Karpas-422 (cell line): ENCODE measurements at regions not wholly inside any gene's neighbourhood (a gene's known extent, or its start where the extent isn't known, plus 50 kb on each side); places are given as distances from the start of the nearest gene placed in this dataset.
"Not testable (repeated sequence)": the region's sequence is repeated elsewhere in the genome, so short reads cannot be mapped to it uniquely, and the experiment has no call there.

Experiments used
- DNase-seq: peaks from one replicate; pipeline ENCODE4 v3.0.0-alpha.2; 2015
- H2AFZ ChIP-seq: fragments of 200-600 bp; sonication (generic); 2 replicates; pipeline ENCODE4 v1.6.1; 2014; ENCODE audit warnings: antibody characterized with exemption, low read length, mixed read lengths
- H3K27ac ChIP-seq: fragments of 200-600 bp; sonication (generic); 2 replicates; pipeline ENCODE4 v1.5.1; 2014; ENCODE audit warnings: mild to moderate bottlenecking, low read length, moderate library complexity
- H3K27me3 ChIP-seq: fragments of 200-600 bp; sonication (generic); 2 replicates; pipeline ENCODE4 v1.6.1; 2014; ENCODE audit warnings: low read length, mixed read lengths
- H3K36me3 ChIP-seq: fragments of 200-600 bp; sonication (generic); 2 replicates; pipeline ENCODE4 v1.6.1; 2014; ENCODE audit warnings: low read length, mixed read lengths; ENCODE audit not compliant: insufficient read depth
- H3K4me1 ChIP-seq: fragments of 200-600 bp; sonication (generic); 2 replicates; pipeline ENCODE4 v1.6.1; 2014; ENCODE audit warnings: mild to moderate bottlenecking, low read length, mixed read lengths
- H3K4me2 ChIP-seq: fragments of 200-600 bp; sonication (generic); 2 replicates; pipeline ENCODE4 v1.6.1; 2014; ENCODE audit warnings: low read length, low read depth, mild to moderate bottlenecking; ENCODE audit not compliant: poor library complexity, severe bottlenecking
- H3K4me3 ChIP-seq: fragments of 200-600 bp; sonication (generic); 2 replicates; pipeline ENCODE4 v1.5.1; 2014; ENCODE audit warnings: mild to moderate bottlenecking, antibody characterized with exemption, low read length, mixed read lengths
- H3K79me2 ChIP-seq: fragments of 200-600 bp; sonication (generic); 2 replicates; pipeline ENCODE4 v1.6.1; 2014; ENCODE audit warnings: mild to moderate bottlenecking, low read length, mixed read lengths
- H3K9ac ChIP-seq: fragments of 200-600 bp; sonication (generic); 2 replicates; pipeline ENCODE4 v1.6.0; 2014; ENCODE audit warnings: low read length
- H3K9me2 ChIP-seq: fragments of 200-600 bp; sonication (generic), shearing (Covaris generic); replicated peaks from 2 replicates; pipeline ENCODE4 v1.6.0; 2014; ENCODE audit warnings: mild to moderate bottlenecking, low read length, moderate library complexity; ENCODE audit not compliant: insufficient read depth
- H3K9me3 ChIP-seq: fragments of 300-700, 200-600 bp; sonication (generic); 2 replicates; pipeline ENCODE4 v1.6.1; 2014; ENCODE audit warnings: low read length, mixed read lengths
- H4K20me1 ChIP-seq: fragments of 200-600 bp; sonication (generic); 2 replicates; pipeline ENCODE4 v1.6.1; 2014; ENCODE audit warnings: mild to moderate bottlenecking, antibody characterized with exemption, low read length, low read depth; ENCODE audit not compliant: insufficient read depth

DNA sequence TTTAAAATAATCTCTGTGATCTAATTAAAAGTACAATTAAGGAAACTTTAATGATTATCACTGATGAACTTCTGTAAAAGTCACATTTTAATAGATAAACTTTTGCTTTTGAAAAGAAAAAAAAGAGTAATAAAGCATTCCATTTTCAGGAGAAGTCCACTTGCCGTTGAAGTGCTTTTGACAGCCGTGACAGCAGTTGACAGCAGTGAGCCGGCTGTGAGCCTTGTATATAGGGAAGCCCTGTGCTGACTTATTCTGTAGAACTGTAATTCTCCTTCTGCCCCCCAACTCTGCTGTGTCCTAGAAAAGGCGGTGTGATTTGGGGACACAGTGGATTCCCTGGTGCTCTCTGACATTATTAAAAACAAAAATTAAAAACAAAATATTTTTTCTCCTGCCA is 78.0 kb downstream of the POM121L12 start:
- H3K4me1 ChIP-seq, result no peaks in the 10 kb centered on the region
- H3K36me3 ChIP-seq, result no peaks in the 10 kb centered on the region
- H3K4me2 ChIP-seq, result no peak overlapping the region
- DNase-seq, result no peak
- no peaks in the 10 kb centered on the region for H4K20me1 ChIP-seq
- peaks cover 3% of the 10 kb centered on the region for H3K9me3 ChIP-seq
- no peaks in the 10 kb centered on the region for H3K79me2 ChIP-seq
- H3K9ac ChIP-seq, result no peak overlapping the region
- no peaks in the 10 kb centered on the region for H3K27me3 ChIP-seq
- H2AFZ ChIP-seq, result no peak overlapping the region
- no peak overlapping the region for H3K27ac ChIP-seq
- H3K9me2 ChIP-seq, result no peaks in the 10 kb centered on the region
- no peak overlapping the region for H3K4me3 ChIP-seq

DNA sequence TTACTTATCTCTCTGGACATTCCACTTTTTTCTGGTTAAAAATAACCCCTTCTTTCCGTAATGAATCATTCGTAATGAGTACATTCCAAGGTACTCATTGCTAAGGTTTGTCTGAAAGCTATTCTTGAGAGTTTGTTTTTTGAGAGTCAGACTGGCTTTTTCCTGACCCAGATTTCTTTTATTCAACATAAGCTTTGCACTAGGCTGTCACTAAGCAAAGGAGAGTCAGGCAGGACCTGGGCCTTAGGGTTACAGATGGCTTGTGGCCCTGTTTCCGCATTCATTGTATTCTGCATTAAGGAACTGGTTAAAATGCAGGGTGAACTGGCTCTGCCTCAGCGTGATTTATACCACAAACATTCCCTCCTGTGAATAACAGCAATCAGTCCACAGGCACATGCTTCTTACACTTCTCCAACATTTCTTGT is 84.1 kb downstream of the POM121L12 start:
- no peak overlapping the region for H2AFZ ChIP-seq
- no peaks in the 10 kb centered on the region for H3K27me3 ChIP-seq
- H3K9ac ChIP-seq, result no peak overlapping the region
- H3K4me3 ChIP-seq, result no peak overlapping the region
- H3K9me2 ChIP-seq, result no peaks in the 10 kb centered on the region
- no peaks in the 10 kb centered on the region for H3K4me1 ChIP-seq
- no peak overlapping the region for H3K27ac ChIP-seq
- no peaks in the 10 kb centered on the region for H3K79me2 ChIP-seq
- H3K9me3 ChIP-seq, result peaks cover 6% of the 10 kb centered on the region
- DNase-seq, result no peak
- no peak overlapping the region for H3K4me2 ChIP-seq
- no peaks in the 10 kb centered on the region for H3K36me3 ChIP-seq
- no peaks in the 10 kb centered on the region for H4K20me1 ChIP-seq

DNA sequence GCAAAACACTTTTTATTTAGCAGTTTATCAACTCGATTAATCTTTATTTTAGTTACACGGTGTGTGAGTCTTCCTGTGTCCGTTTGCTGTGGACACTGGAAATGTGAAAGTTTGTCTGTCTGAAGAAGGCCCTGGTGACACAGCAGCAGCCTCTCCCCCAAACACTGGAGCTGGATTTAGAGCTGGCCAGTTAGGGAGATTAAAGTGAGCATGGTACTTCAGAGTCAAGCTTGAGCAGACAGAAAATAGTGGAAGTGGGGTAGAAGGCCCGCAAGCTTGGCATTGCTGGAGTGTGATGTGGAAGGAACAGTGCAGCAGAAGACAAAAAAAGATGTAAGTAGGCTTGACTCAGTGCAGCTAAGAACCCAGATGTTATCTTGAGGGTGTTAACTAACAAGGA is 85.9 kb downstream of the POM121L12 start:
- Histone ChIP-seq H4K20me1 (no peaks in the 10 kb centered on the region), H3K4me2 (no peak overlapping the region), H3K4me1 (no peaks in the 10 kb centered on the region), H2AFZ (no peak overlapping the region), H3K9me2 (no peaks in the 10 kb centered on the region), H3K27me3 (no peaks in the 10 kb centered on the region), H3K9me3 (peaks cover 6% of the 10 kb centered on the region), H3K79me2 (no peaks in the 10 kb centered on the region), H3K27ac (no peak overlapping the region), H3K4me3 (no peak overlapping the region), H3K36me3 (no peaks in the 10 kb centered on the region), H3K9ac (no peak overlapping the region)
- DNase-seq, result no peak

DNA sequence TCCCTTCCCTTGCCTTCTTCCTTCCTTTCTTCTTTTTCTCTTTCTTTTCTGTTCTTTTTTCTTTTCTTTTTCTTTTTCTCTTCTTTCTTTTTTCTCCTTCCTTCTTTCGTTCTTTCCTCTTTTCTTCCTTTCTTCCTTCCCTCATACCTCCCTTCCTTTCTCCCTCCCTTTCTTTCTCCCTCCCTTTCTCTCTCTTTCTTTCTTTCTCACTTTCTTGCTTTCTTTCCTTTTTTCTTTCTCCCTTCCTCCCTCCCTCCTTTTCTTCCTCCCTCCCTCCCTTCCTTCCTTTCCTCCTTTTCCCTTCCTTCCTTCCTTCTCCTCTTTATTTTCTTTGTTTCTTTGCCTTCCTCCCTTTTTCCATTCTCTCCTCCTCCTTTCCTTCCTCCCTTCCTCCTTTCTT is 96.3 kb downstream of the POM121L12 start:
- Histone ChIP-seq H3K9ac (no peak overlapping the region), H3K79me2 (no peaks in the 10 kb centered on the region), H3K4me1 (no peaks in the 10 kb centered on the region), H3K4me3 (no peak overlapping the region), H3K9me2 (no peaks in the 10 kb centered on the region), H3K27me3 (no peaks in the 10 kb centered on the region), H3K4me2 (no peak overlapping the region), H2AFZ (no peak overlapping the region), H4K20me1 (no peaks in the 10 kb centered on the region), H3K9me3 (no peaks in the 10 kb centered on the region), H3K36me3 (no peaks in the 10 kb centered on the region), H3K27ac (no peak overlapping the region)
- no peak for DNase-seq

DNA sequence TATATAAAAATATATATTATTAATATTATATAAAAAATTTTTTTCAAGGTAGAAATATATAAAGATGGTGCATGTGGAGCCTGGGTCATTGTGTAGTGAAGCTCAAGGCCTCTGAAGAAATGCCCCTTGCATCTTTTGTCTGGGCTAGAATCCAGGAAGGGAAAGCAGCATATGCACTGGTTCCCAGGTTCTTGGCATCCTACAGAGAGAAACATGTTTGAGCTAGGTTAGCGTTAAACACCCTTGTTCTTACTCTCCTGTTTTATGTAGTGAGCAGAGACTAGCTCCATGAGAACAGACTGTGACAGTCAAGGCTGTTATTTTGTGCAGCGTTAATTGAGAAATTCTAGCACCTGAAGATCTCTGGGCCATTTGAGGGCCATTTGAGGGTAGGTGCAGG is 116.1 kb downstream of the POM121L12 start:
- Histone ChIP-seq H3K4me3 (no peak overlapping the region), H3K27ac (no peak overlapping the region), H2AFZ (no peak overlapping the region)

DNA sequence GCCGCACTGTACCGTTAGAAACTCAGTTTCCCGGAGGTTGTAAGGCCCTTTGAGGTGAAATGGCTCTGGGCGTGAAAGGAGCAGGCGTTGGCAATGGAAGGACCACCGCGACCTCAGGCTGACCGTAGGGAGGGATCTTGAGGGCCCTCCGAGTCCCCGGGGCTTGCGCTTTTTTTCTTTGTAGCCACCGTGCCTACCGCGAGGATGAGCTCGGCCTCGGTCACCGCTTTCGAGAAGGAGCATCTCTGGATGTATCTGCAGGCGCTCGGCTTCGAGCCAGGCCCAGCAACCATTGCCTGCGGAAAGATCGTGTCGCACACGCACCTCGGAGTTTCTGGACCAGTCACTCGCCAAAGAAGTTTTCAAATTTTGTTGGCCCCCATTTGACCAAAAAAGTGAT is 151.8 kb downstream of the POM121L12 start:
- H3K9me3 ChIP-seq, result peaks cover 18% of the 10 kb centered on the region
- not testable (repeated sequence) for H4K20me1 ChIP-seq, H2AFZ ChIP-seq, H3K36me3 ChIP-seq, H3K27ac ChIP-seq, H3K4me3 ChIP-seq, H3K27me3 ChIP-seq, H3K79me2 ChIP-seq, DNase-seq, H3K9me2 ChIP-seq, H3K4me2 ChIP-seq, H3K4me1 ChIP-seq, H3K9ac ChIP-seq

More for the DNA sequence above, 116.1 kb downstream of the POM121L12 start:
- Histone ChIP-seq H3K27me3 (no peaks in the 10 kb centered on the region), H3K9me3 (peaks cover 12% of the 10 kb centered on the region), H3K9ac (no peak overlapping the region), H3K79me2 (no peaks in the 10 kb centered on the region), H3K9me2 (no peaks in the 10 kb centered on the region), H3K4me2 (no peak overlapping the region), H3K36me3 (no peaks in the 10 kb centered on the region), H4K20me1 (no peaks in the 10 kb centered on the region), H3K4me1 (no peaks in the 10 kb centered on the region)
- no peak for DNase-seq

DNA sequence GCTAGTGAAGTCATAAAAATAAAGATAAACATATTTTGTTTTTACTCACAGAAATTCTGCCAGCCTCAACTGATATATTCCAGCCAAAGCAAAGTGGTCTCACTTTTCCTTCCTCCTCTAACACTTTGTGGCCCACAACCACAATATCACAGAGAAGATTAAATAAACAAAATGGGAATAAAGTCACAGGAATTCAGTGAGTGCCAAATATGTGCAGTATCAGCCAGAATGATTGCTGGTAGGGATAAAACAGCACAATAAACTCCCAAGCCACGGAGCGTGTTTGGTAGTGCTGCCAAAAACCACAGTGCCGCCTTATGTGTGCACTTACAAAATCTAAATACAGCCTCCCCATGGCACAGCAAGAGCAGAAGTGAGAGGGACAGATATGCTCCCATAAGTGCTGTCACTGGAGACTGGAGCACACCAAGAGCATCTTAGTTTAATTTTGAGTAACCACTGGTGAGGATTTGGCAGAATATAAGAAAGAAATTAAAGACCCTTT is 155.8 kb downstream of the POM121L12 start:
- peaks cover 21% of the 10 kb centered on the region for H3K9me3 ChIP-seq
- no peak for DNase-seq

DNA sequence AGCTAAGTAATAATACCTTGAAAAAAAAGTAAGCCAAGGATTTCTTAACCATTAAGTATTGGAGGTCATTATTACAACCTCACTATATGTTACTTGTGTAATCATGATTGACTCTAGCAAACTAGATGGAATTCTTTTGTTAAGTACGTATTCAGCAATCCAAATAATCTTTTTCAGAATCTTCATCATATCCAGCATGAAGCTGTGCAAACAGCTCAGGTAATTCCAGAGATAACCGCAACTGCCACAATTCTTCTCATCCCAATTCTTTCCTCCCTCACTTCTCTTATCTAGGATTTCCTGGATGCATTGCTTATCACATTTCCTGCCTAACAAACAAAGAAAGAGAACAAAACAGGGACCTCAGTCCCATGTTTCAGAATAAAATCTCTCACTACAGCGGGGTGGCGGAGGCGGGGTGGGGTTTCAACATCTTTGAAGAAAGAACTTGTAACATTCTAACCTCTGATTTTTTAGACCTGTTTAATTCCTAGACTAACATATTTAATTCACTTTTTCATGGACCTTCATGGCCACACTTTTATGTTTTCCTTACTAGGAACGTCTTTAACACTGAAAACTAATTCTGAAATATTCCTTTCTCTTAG is 156.5 kb downstream of the POM121L12 start:
- Histone ChIP-seq H3K9ac (no peak overlapping the region), H2AFZ (no peak overlapping the region), H3K4me3 (no peak overlapping the region), H3K9me2 (no peaks in the 10 kb centered on the region), H3K27ac (no peak overlapping the region), H4K20me1 (no peaks in the 10 kb centered on the region), H3K4me1 (no peaks in the 10 kb centered on the region), H3K79me2 (no peaks in the 10 kb centered on the region), H3K27me3 (no peaks in the 10 kb centered on the region), H3K36me3 (no peaks in the 10 kb centered on the region), H3K4me2 (no peak overlapping the region), H3K9me3 (peaks cover 25% of the 10 kb centered on the region)
- DNase-seq, result no peak

More for the DNA sequence above, 155.8 kb downstream of the POM121L12 start:
- no peaks in the 10 kb centered on the region for H3K4me1 ChIP-seq
- H4K20me1 ChIP-seq, result no peaks in the 10 kb centered on the region
- H3K27me3 ChIP-seq, result no peaks in the 10 kb centered on the region
- no peaks in the 10 kb centered on the region for H3K36me3 ChIP-seq
- H3K4me2 ChIP-seq, result no peak overlapping the region
- H3K9me2 ChIP-seq, result no peaks in the 10 kb centered on the region
- no peak overlapping the region for H3K4me3 ChIP-seq
- no peak overlapping the region for H2AFZ ChIP-seq
- H3K27ac ChIP-seq, result no peak overlapping the region
- H3K9ac ChIP-seq, result no peak overlapping the region
- no peaks in the 10 kb centered on the region for H3K79me2 ChIP-seq
